ENCODE measurements at regions not wholly inside any gene's neighbourhood (a gene's known extent, or its start where the extent isn't known, plus 50 kb on each side); places are given as distances from the start of the nearest gene placed in this dataset.

GRCh38 chr5:164617290-164617689 lies 1111.9 kb downstream of the MAT2B start:
- 62% methylated on average over 5 of the region's 5 CpGs for WGBS
- Histone ChIP-seq H3K36me3 (ENCODE audit: control insufficient read depth in 4 of 4, insufficient read depth in 3 of 4, low read depth in 1 of 4, low read length in 3 of 4) (no peaks in the 10 kb centered on the region), H3K4me3 (ENCODE audit: low read depth in 1 of 3, low read length in 3 of 3) (no peak overlapping the region), H3K4me1 (ENCODE audit: control insufficient read depth in 4 of 4, insufficient read depth in 4 of 4, low read length in 3 of 4) (no peaks in the 10 kb centered on the region), H3K27me3 (ENCODE audit: control insufficient read depth in 4 of 4, insufficient read depth in 4 of 4, low read length in 3 of 4) (no peaks in the 10 kb centered on the region), H3K9me3 (ENCODE audit: control insufficient read depth in 4 of 4, low read length in 3 of 4) (no peaks in the 10 kb centered on the region), H3K9ac (ENCODE audit: low read depth in 1 of 2, low read length in 2 of 2) (no peak overlapping the region), H3K27ac (ENCODE audit: low read depth in 1 of 2, low read length in 2 of 2) (no peak overlapping the region)
- DNase-seq (ENCODE audit: low spot score): no peak
- TF ChIP-seq FOXA1 (IDR thresholded peaks at IDR 0.05): no peak
- TF ChIP-seq CTCF (IDR thresholded peaks at IDR 0.05; ENCODE audit: low read depth, low read length, missing input control): no peak
- no peak for TF ChIP-seq HNF4G (IDR thresholded peaks at IDR 0.05)
- TF ChIP-seq JUND (IDR thresholded peaks at IDR 0.05): no peak
- TF ChIP-seq SP1 (IDR thresholded peaks at IDR 0.05): no peak
- no peak for TF ChIP-seq GABPA (IDR thresholded peaks at IDR 0.05 in 1 of 2, conservative IDR thresholded peaks at IDR 0.05 in 1 of 2)
- TF ChIP-seq REST (IDR thresholded peaks at IDR 0.05): no peak
- no peak for TF ChIP-seq ZBTB33 (IDR thresholded peaks at IDR 0.05)
- no peak for TF ChIP-seq TAF1 (conservative IDR thresholded peaks at IDR 0.05)

GRCh38 chr5:164627021-164627420 lies 1121.6 kb downstream of the MAT2B start:
- no peaks in the 10 kb centered on the region for H3K4me1 ChIP-seq (ENCODE audit: control insufficient read depth in 4 of 4, insufficient read depth in 4 of 4, low read length in 3 of 4)
- H3K9me3 ChIP-seq (ENCODE audit: control insufficient read depth in 4 of 4, low read length in 3 of 4): no peaks in the 10 kb centered on the region
- H3K36me3 ChIP-seq (ENCODE audit: control insufficient read depth in 4 of 4, insufficient read depth in 3 of 4, low read depth in 1 of 4, low read length in 3 of 4): no peaks in the 10 kb centered on the region
- no peak for DNase-seq (ENCODE audit: low spot score)
- 55% methylated on average over 4 of the region's 4 CpGs for WGBS
- no peak overlapping the region for H3K4me3 ChIP-seq (ENCODE audit: low read depth in 1 of 3, low read length in 3 of 3)
- no peak overlapping the region for H3K27ac ChIP-seq (ENCODE audit: low read depth in 1 of 2, low read length in 2 of 2)
- H3K9ac ChIP-seq (ENCODE audit: low read depth in 1 of 2, low read length in 2 of 2): no peak overlapping the region
- H3K27me3 ChIP-seq (ENCODE audit: control insufficient read depth in 4 of 4, insufficient read depth in 4 of 4, low read length in 3 of 4): no peaks in the 10 kb centered on the region
- TF ChIP-seq HNF4A (conservative IDR thresholded peaks at IDR 0.05): no peak
- no peak for TF ChIP-seq RXRA (IDR thresholded peaks at IDR 0.05)
- TF ChIP-seq SP1 (IDR thresholded peaks at IDR 0.05): no peak
- no peak for TF ChIP-seq RAD21 (IDR thresholded peaks at IDR 0.05)
- no peak for TF ChIP-seq TAF1 (conservative IDR thresholded peaks at IDR 0.05)
- TF ChIP-seq HNF4G (IDR thresholded peaks at IDR 0.05): no peak
- no peak for TF ChIP-seq MAX (IDR thresholded peaks at IDR 0.05)
- no peak for TF ChIP-seq YY1 (IDR thresholded peaks at IDR 0.05)
- no peak for TF ChIP-seq ZBTB33 (IDR thresholded peaks at IDR 0.05)
- TF ChIP-seq JUND (IDR thresholded peaks at IDR 0.05): no peak
- no peak for TF ChIP-seq FOXA2 (IDR thresholded peaks at IDR 0.05)
- no peak for TF ChIP-seq CTCF (IDR thresholded peaks at IDR 0.05; ENCODE audit: low read depth, low read length, missing input control)
- TF ChIP-seq FOXA1 (IDR thresholded peaks at IDR 0.05): no peak
- TF ChIP-seq ATF3 (IDR thresholded peaks at IDR 0.05): no peak
- no peak for TF ChIP-seq EGR1 (IDR thresholded peaks at IDR 0.05; ENCODE audit: low read depth in 2 of 2)

Data from liver (tissue), 8 donors.